Neural progenitor cell (in vitro differentiated cells): ENCODE measurements at regions not wholly inside any gene's neighbourhood (a gene's known extent, or its start where the extent isn't known, plus 50 kb on each side); places are given as distances from the start of the nearest gene placed in this dataset.

Experiments
- DNase-seq: peaks from one replicate; pipeline ENCODE4 v3.0.0-alpha.2; 2016; ENCODE audit warnings: low spot score
- H2AFZ ChIP-seq: fragments of 200-600 bp; sonication (generic); replicated peaks from 2 replicates; pipeline ENCODE4 v1.6.1; 2016; ENCODE audit warnings: antibody characterized with exemption
- H3F3A ChIP-seq: fragments of 200-600 bp; sonication (generic); 2 replicates; pipeline ENCODE4 v1.6.1; 2016; ENCODE audit warnings: antibody characterized with exemption, low read depth
- H3K27ac ChIP-seq: fragments of 200-600 bp; sonication (generic); 2 replicates; pipeline ENCODE4 v1.5.1; 2016; ENCODE audit warnings: mild to moderate bottlenecking
- H3K27me3 ChIP-seq: fragments of 200-600 bp; sonication (generic); 2 replicates; pipeline ENCODE4 v1.6.1; 2016; ENCODE audit warnings: mild to moderate bottlenecking, moderate library complexity
- H3K36me3 ChIP-seq: fragments of 200-600 bp; sonication (generic); 2 replicates; pipeline ENCODE4 v1.5.1; 2016
- H3K4me1 ChIP-seq: fragments of 200-600 bp; sonication (generic); 2 replicates; pipeline ENCODE4 v1.6.1; 2016; ENCODE audit warnings: mixed run types
- H3K4me2 ChIP-seq: fragments of 200-600 bp; sonication (generic); 2 replicates; pipeline ENCODE4 v1.6.1; 2016
- H3K4me3 ChIP-seq: fragments of 200-600 bp; sonication (generic); 2 replicates; pipeline ENCODE4 v1.5.1; 2016
- H3K79me2 ChIP-seq: fragments of 200-600 bp; sonication (generic); 2 replicates; pipeline ENCODE4 v1.6.1; 2016; ENCODE audit warnings: low read depth
- H3K9ac ChIP-seq: fragments of 200-600 bp; sonication (generic); 2 replicates; pipeline ENCODE4 v1.6.1; 2016
- H3K9me3 ChIP-seq: fragments of 200-600 bp; sonication (generic); 2 replicates; pipeline ENCODE4 v1.5.1; 2016; ENCODE audit warnings: low read depth
- H4K20me1 ChIP-seq: fragments of 200-600 bp; sonication (generic); 2 replicates; pipeline ENCODE4 v1.6.1; 2016; ENCODE audit warnings: low read depth
- H3K27ac Mint-ChIP-seq: 3 replicates; pipeline ENCODE4 v1.8.0; 2021; ENCODE audit warnings: mixed read lengths
- H3K27me3 Mint-ChIP-seq: 2 replicates; pipeline ENCODE4 v1.8.0; 2022; ENCODE audit warnings: low read depth, mild to moderate bottlenecking, inconsistent platforms, moderate library complexity, mixed read lengths; ENCODE audit not compliant: insufficient read depth
- H3K36me3 Mint-ChIP-seq: 3 replicates; pipeline ENCODE4 v1.8.0; 2021; ENCODE audit warnings: mixed read lengths
- H3K4me1 Mint-ChIP-seq: 3 replicates; pipeline ENCODE4 v1.8.0; 2021; ENCODE audit warnings: mixed read lengths
- H3K4me3 Mint-ChIP-seq: 3 replicates; pipeline ENCODE4 v1.8.0; 2021; ENCODE audit warnings: mild to moderate bottlenecking, moderate library complexity, mixed read lengths
- H3K9me3 Mint-ChIP-seq: 3 replicates; pipeline ENCODE4 v1.8.0; 2020; ENCODE audit warnings: mixed read lengths
- CTCF ChIP-seq: fragments of 200-600 bp; sonication (generic); IDR thresholded peaks from 2 replicates; pipeline ENCODE4 v1.5.1; 2017; ENCODE audit warnings: antibody characterized with exemption, mild to moderate bottlenecking
- EZH2 ChIP-seq: fragments of 200-600 bp; sonication (generic); IDR thresholded peaks from 2 replicates; pipeline ENCODE4 v1.6.1; 2017; ENCODE audit warnings: antibody characterized with exemption, mild to moderate bottlenecking, moderate library complexity
- EZH2phosphoT487 ChIP-seq: fragments of 200-600 bp; sonication (generic); IDR thresholded peaks from 2 replicates; pipeline ENCODE4 v1.6.1; 2017; ENCODE audit warnings: antibody characterized with exemption

- H3F3A ChIP-seq, result no peaks in the 10 kb centered on the region
- H2AFZ ChIP-seq, result no peak overlapping the region
- no peaks in the 10 kb centered on the region for H3K36me3 Mint-ChIP-seq
- no peak for DNase-seq
- no peaks in the 10 kb centered on the region for H3K27me3 Mint-ChIP-seq
- H3K79me2 ChIP-seq, result no peaks in the 10 kb centered on the region
- no peaks in the 10 kb centered on the region for H4K20me1 ChIP-seq
- H3K9me3 Mint-ChIP-seq, result no peaks in the 10 kb centered on the region
- H3K4me3 ChIP-seq, result no peak overlapping the region
- H3K27me3 ChIP-seq, result no peaks in the 10 kb centered on the region
- TF ChIP-seq EZH2phosphoT487 (no peak), EZH2 (no peak), CTCF (no peak)
- H3K27ac Mint-ChIP-seq, result no peak overlapping the region
- H3K9me3 ChIP-seq, result no peaks in the 10 kb centered on the region
- H3K4me1 ChIP-seq, result no peaks in the 10 kb centered on the region
- H3K4me2 ChIP-seq, result no peak overlapping the region
- no peaks in the 10 kb centered on the region for H3K36me3 ChIP-seq
- H3K27ac ChIP-seq, result no peak overlapping the region
- no peak overlapping the region for H3K9ac ChIP-seq
- no peaks in the 10 kb centered on the region for H3K4me1 Mint-ChIP-seq
- H3K4me3 Mint-ChIP-seq, result no peak overlapping the region
Measured at GRCh38 chr4:66219401-66219800, 549.1 kb upstream of the EPHA5 start.

GRCh38 chr4:66216252-66216651, 546.0 kb upstream of the EPHA5 start:
- H3K27me3 ChIP-seq, result no peaks in the 10 kb centered on the region
- no peak overlapping the region for H3K27ac ChIP-seq
- H3K4me1 ChIP-seq, result no peaks in the 10 kb centered on the region
- Mint-ChIP-seq H3K36me3 (no peaks in the 10 kb centered on the region), H3K9me3 (no peaks in the 10 kb centered on the region), H3K4me3 (no peak overlapping the region), H3K27ac (no peak overlapping the region), H3K4me1 (no peaks in the 10 kb centered on the region), H3K27me3 (no peaks in the 10 kb centered on the region)
- DNase-seq, result no peak
- no peak overlapping the region for H3K9ac ChIP-seq
- no peaks in the 10 kb centered on the region for H3K36me3 ChIP-seq
- TF ChIP-seq EZH2, result no peak
- no peak for TF ChIP-seq EZH2phosphoT487
- no peak for TF ChIP-seq CTCF
- no peak overlapping the region for H3K4me2 ChIP-seq
- H3K79me2 ChIP-seq, result no peaks in the 10 kb centered on the region
- H4K20me1 ChIP-seq, result no peaks in the 10 kb centered on the region
- no peaks in the 10 kb centered on the region for H3K9me3 ChIP-seq
- no peak overlapping the region for H2AFZ ChIP-seq
- no peaks in the 10 kb centered on the region for H3F3A ChIP-seq
- no peak overlapping the region for H3K4me3 ChIP-seq

GRCh38 chr4:66212489-66212888, 542.2 kb upstream of the EPHA5 start:
- Mint-ChIP-seq H3K27ac (no peak overlapping the region), H3K9me3 (peaks cover 7% of the 10 kb centered on the region), H3K4me1 (no peaks in the 10 kb centered on the region), H3K4me3 (no peak overlapping the region), H3K27me3 (no peaks in the 10 kb centered on the region), H3K36me3 (no peaks in the 10 kb centered on the region)
- TF ChIP-seq CTCF (no peak), EZH2phosphoT487 (no peak), EZH2 (no peak)
- no peak overlapping the region for H3K4me3 ChIP-seq
- no peak for DNase-seq
- no peak overlapping the region for H3K9ac ChIP-seq
- no peaks in the 10 kb centered on the region for H3K79me2 ChIP-seq
- H3F3A ChIP-seq, result no peaks in the 10 kb centered on the region
- H3K4me2 ChIP-seq, result no peak overlapping the region
- H3K9me3 ChIP-seq, result no peaks in the 10 kb centered on the region
- H3K27me3 ChIP-seq, result no peaks in the 10 kb centered on the region
- H3K36me3 ChIP-seq, result no peaks in the 10 kb centered on the region
- H2AFZ ChIP-seq, result no peak overlapping the region
- H3K4me1 ChIP-seq, result no peaks in the 10 kb centered on the region
- no peak overlapping the region for H3K27ac ChIP-seq
- H4K20me1 ChIP-seq, result no peaks in the 10 kb centered on the region
